Liver (tissue), 8 donors: ENCODE measurements at regions not wholly inside any gene's neighbourhood (a gene's known extent, or its start where the extent isn't known, plus 50 kb on each side); places are given as distances from the start of the nearest gene placed in this dataset.

Experiments
- DNase-seq: peaks from one replicate; pipeline ENCODE4 v3.0.0-alpha.2; 2017; ENCODE audit warnings: low spot score
- H3K27ac ChIP-seq, 2 donors: one replicate each; pipeline ENCODE4 v1.7.0; 2013; ENCODE audit warnings: inconsistent platforms in 2 of 2, low read length in 2 of 2, control low read depth in 1 of 2, low read depth in 1 of 2, mild to moderate bottlenecking in 1 of 2
- H3K27me3 ChIP-seq, 4 donors: one replicate each; pipeline versions ENCODE4 v1.6.1 to v1.7.0; 2013; ENCODE audit warnings: low read length in 3 of 4, inconsistent platforms in 1 of 4, mild to moderate bottlenecking in 1 of 4, moderate library complexity in 1 of 4; ENCODE audit not compliant: control insufficient read depth in 4 of 4, insufficient read depth in 4 of 4
- H3K36me3 ChIP-seq, 4 donors: one replicate each; pipeline versions ENCODE4 v1.6.1 to v1.7.0; 2013; ENCODE audit warnings: low read length in 3 of 4, mild to moderate bottlenecking in 3 of 4, low read depth in 1 of 4, moderate library complexity in 1 of 4; ENCODE audit not compliant: control insufficient read depth in 4 of 4, insufficient read depth in 3 of 4
- H3K4me1 ChIP-seq, 4 donors: one replicate each; pipeline versions ENCODE4 v1.6.1 to v1.7.0; 2013; ENCODE audit warnings: low read length in 3 of 4, mild to moderate bottlenecking in 3 of 4, moderate library complexity in 1 of 4; ENCODE audit not compliant: control insufficient read depth in 4 of 4, insufficient read depth in 4 of 4
- H3K4me3 ChIP-seq, 3 donors: one replicate each; pipeline versions ENCODE4 v1.6.1 to v1.7.0; 2013; ENCODE audit warnings: low read length in 3 of 3, control low read depth in 1 of 3, low read depth in 1 of 3, mild to moderate bottlenecking in 1 of 3
- H3K9ac ChIP-seq, 2 donors: one replicate each; pipeline ENCODE4 v1.7.0; 2013; ENCODE audit warnings: low read length in 2 of 2, mild to moderate bottlenecking in 2 of 2, moderate library complexity in 2 of 2, control low read depth in 1 of 2, low read depth in 1 of 2
- H3K9me3 ChIP-seq, 4 donors: one replicate each; pipeline versions ENCODE4 v1.6.1 to v1.7.0; 2013; ENCODE audit warnings: low read length in 3 of 4; ENCODE audit not compliant: control insufficient read depth in 4 of 4
- ATF3 ChIP-seq: IDR thresholded peaks from 2 replicates; pipeline ENCODE4 v1.6.1; 2016; ENCODE audit warnings: antibody characterized with exemption
- CTCF ChIP-seq: fragments of 150-350 bp; IDR thresholded peaks from 2 replicates; pipeline ENCODE4 v1.5.1; 2017; ENCODE audit warnings: improper control_type of control experiment, low read depth, low read length; ENCODE audit not compliant: missing input control
- FOXA1 ChIP-seq: IDR thresholded peaks from 2 replicates; pipeline ENCODE4 v1.6.1; 2016; ENCODE audit warnings: antibody characterized with exemption
- GABPA ChIP-seq, 2 donors: IDR thresholded peaks in 1 of 2; conservative IDR thresholded peaks in 1 of 2; 2 replicates each; pipeline ENCODE4 v1.6.1; 2016; ENCODE audit warnings: antibody characterized with exemption in 2 of 2, mild to moderate bottlenecking in 1 of 2, moderate library complexity in 1 of 2
- HNF4A ChIP-seq, 2 donors: conservative IDR thresholded peaks; 2 replicates each; pipeline ENCODE4 v1.6.1; 2016; ENCODE audit warnings: antibody characterized with exemption in 2 of 2, mild to moderate bottlenecking in 2 of 2
- JUND ChIP-seq, 2 donors: IDR thresholded peaks; 2 replicates each; pipeline ENCODE4 v1.6.1; 2016; ENCODE audit warnings: antibody characterized with exemption in 2 of 2
- MAX ChIP-seq: IDR thresholded peaks from 2 replicates; pipeline ENCODE4 v1.6.1; 2016; ENCODE audit warnings: antibody characterized with exemption
- NR2F2 ChIP-seq: IDR thresholded peaks from 2 replicates; pipeline ENCODE4 v1.6.1; 2016; ENCODE audit warnings: antibody characterized with exemption
- RAD21 ChIP-seq, 2 donors: IDR thresholded peaks; 2 replicates each; pipeline ENCODE4 v1.6.1; 2016; ENCODE audit warnings: antibody characterized with exemption in 2 of 2, mild to moderate bottlenecking in 2 of 2
- REST ChIP-seq: IDR thresholded peaks from 2 replicates; pipeline ENCODE4 v1.6.1; 2016; ENCODE audit warnings: antibody characterized with exemption, mild to moderate bottlenecking
- RXRA ChIP-seq, 2 donors: IDR thresholded peaks; 2 replicates each; pipeline ENCODE4 v1.6.1; 2017 to 2018; ENCODE audit warnings: antibody characterized with exemption in 2 of 2, mild to moderate bottlenecking in 1 of 2
- SP1 ChIP-seq: IDR thresholded peaks from 2 replicates; pipeline ENCODE4 v1.6.1; 2018; ENCODE audit warnings: antibody characterized with exemption, mild to moderate bottlenecking
- TAF1 ChIP-seq: conservative IDR thresholded peaks from 2 replicates; pipeline ENCODE4 v1.6.1; 2016; ENCODE audit warnings: antibody characterized with exemption, mild to moderate bottlenecking
- YY1 ChIP-seq: IDR thresholded peaks from 2 replicates; pipeline ENCODE4 v1.6.1; 2016; ENCODE audit warnings: antibody characterized with exemption, mild to moderate bottlenecking
- ZBTB33 ChIP-seq: IDR thresholded peaks from 2 replicates; pipeline ENCODE4 v1.6.1; 2016; ENCODE audit warnings: antibody characterized with exemption
- WGBS: extraction: QIAGEN DNeasy Blood & Tissue Kit; methylation state at CpG from one replicate; pipeline ENCODE4 v1.1.7; 2013; 5-methylcytosine and 5-hydroxymethylcytosine counted together
- donor health status: healthy.
- donor health status: healthy.
- donor health status: healthy.
- donor health status: healthy.
- donor health status: healthy.

GRCh38 chr2:898319-898718, 52.3 kb upstream of the SNTG2 start:
- DNase-seq, result peak; percentile 14

More at GRCh38 chr2:898319-898718, 52.3 kb upstream of the SNTG2 start:
- Histone ChIP-seq H3K27me3 (peaks cover 0 to 3% (median 0%) of the 10 kb centered on the region in 4 donors), H3K36me3 (no peaks in the 10 kb centered on the region), H3K4me3 (no peak overlapping the region), H3K4me1 (no peaks in the 10 kb centered on the region), H3K27ac (no peak overlapping the region), H3K9ac (no peak overlapping the region), H3K9me3 (peaks cover 2 to 7% (median 5%) of the 10 kb centered on the region in 4 donors)
- TF ChIP-seq HNF4A (conservative IDR thresholded peaks at IDR 0.05) (no peak), RAD21 (IDR thresholded peaks at IDR 0.05) (no peak), MAX (no peak), REST (no peak), JUND (IDR thresholded peaks at IDR 0.05) (no peak), TAF1 (no peak), FOXA1 (no peak), ATF3 (no peak), SP1 (no peak), YY1 (no peak), ZBTB33 (no peak), GABPA (IDR thresholded peaks at IDR 0.05 in 1 of 2, conservative IDR thresholded peaks at IDR 0.05 in 1 of 2) (no peak), CTCF (no peak), NR2F2 (no peak), RXRA (IDR thresholded peaks at IDR 0.05) (no peak)
- 66% methylated on average over 2 of the region's 2 CpGs for WGBS
